ENCODE measurements at regions not wholly inside any gene's neighbourhood (a gene's known extent, or its start where the extent isn't known, plus 50 kb on each side); places are given as distances from the start of the nearest gene placed in this dataset.

GRCh38 chr17:17398188-17398942 lies 78.4 kb upstream of the MED9 start:
- TF ChIP-seq SUZ12 (IDR thresholded peaks at IDR 0.05; ENCODE audit: extremely low read depth, insufficient read depth, insufficient read length) (no peak), YY1 (IDR thresholded peaks at IDR 0.05; ENCODE audit: insufficient read depth, insufficient read length) (no peak)
- Histone ChIP-seq H3K4me3 (ENCODE audit: insufficient read length, low read depth) (no peak overlapping the region), H3K9me3 (ENCODE audit: insufficient read depth, low read length) (peaks cover 8% of the 10 kb centered on the region; the same call in 1 of the 2 replicates), H3K9ac (ENCODE audit: insufficient read length, low read depth) (no peak overlapping the region), H3K36me3 (ENCODE audit: insufficient read depth, insufficient read length, low read length) (no peaks in the 10 kb centered on the region), H3K4me1 (ENCODE audit: insufficient read depth, insufficient read length) (peaks cover 5% of the 10 kb centered on the region), H3K27me3 (ENCODE audit: insufficient read depth, insufficient read length) (no peaks in the 10 kb centered on the region)
- DNase-seq (ENCODE audit: low read depth, low spot score), result no peak

- no peak for DNase-seq (ENCODE audit: low read depth, low spot score)
- peaks cover 5% of the 10 kb centered on the region for H3K4me1 ChIP-seq (ENCODE audit: insufficient read depth, insufficient read length)
- H3K36me3 ChIP-seq (ENCODE audit: insufficient read depth, insufficient read length, low read length), result no peaks in the 10 kb centered on the region
- no peak overlapping the region for H3K9ac ChIP-seq (ENCODE audit: insufficient read length, low read depth)
- H3K27me3 ChIP-seq (ENCODE audit: insufficient read depth, insufficient read length), result no peaks in the 10 kb centered on the region
- H3K4me3 ChIP-seq (ENCODE audit: insufficient read length, low read depth), result no peak overlapping the region
- TF ChIP-seq YY1 (IDR thresholded peaks at IDR 0.05; ENCODE audit: insufficient read depth, insufficient read length) (no peak), ZNF274 (IDR thresholded peaks at IDR 0.05; ENCODE audit: low read depth, low read length) (no peak), SUZ12 (IDR thresholded peaks at IDR 0.05; ENCODE audit: extremely low read depth, insufficient read depth, insufficient read length) (no peak)
- H3K9me3 ChIP-seq (ENCODE audit: insufficient read depth, low read length), result peaks cover 8% of the 10 kb centered on the region; the same call in 1 of the 2 replicates
These were observed 77.6 kb upstream of the MED9 start for GRCh38 chr17:17398943-17399926.

DNA sequence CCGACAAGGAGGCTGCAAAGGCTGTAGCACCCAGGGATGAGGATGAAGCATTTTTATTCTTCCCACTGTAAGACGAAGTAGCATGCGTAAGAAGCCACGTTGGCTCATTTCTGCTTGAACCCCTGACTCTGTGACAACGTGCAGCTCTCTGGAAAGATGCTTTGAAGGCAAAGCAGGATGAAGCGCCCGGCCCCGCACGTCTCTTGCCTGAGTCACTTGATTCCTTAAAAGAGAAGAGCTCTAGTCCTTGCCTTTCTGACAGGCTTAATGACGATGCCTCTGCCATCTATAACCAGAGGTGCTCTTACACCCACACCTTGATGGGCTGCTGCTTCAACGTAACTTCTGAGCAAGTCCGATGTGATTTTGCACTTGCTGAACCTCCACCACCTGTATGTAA lies 76.7 kb upstream of the MED9 start:
- TF ChIP-seq ZNF274 (IDR thresholded peaks at IDR 0.05; ENCODE audit: low read depth, low read length) (no peak), YY1 (IDR thresholded peaks at IDR 0.05; ENCODE audit: insufficient read depth, insufficient read length) (no peak), SUZ12 (IDR thresholded peaks at IDR 0.05; ENCODE audit: extremely low read depth, insufficient read depth, insufficient read length) (no peak)
- Histone ChIP-seq H3K36me3 (ENCODE audit: insufficient read depth, insufficient read length, low read length) (no peaks in the 10 kb centered on the region), H3K27me3 (ENCODE audit: insufficient read depth, insufficient read length) (no peaks in the 10 kb centered on the region), H3K9ac (ENCODE audit: insufficient read length, low read depth) (no peak overlapping the region), H3K4me3 (ENCODE audit: insufficient read length, low read depth) (no peak overlapping the region), H3K9me3 (ENCODE audit: insufficient read depth, low read length) (peaks cover 8% of the 10 kb centered on the region; the same call in 1 of the 2 replicates), H3K4me1 (ENCODE audit: insufficient read depth, insufficient read length) (peaks cover 5% of the 10 kb centered on the region)
- no peak for DNase-seq (ENCODE audit: low read depth, low spot score)

GRCh38 chr17:17400566-17401184 lies 76.1 kb upstream of the MED9 start:
- no peaks in the 10 kb centered on the region for H3K27me3 ChIP-seq (ENCODE audit: insufficient read depth, insufficient read length)
- H3K4me3 ChIP-seq (ENCODE audit: insufficient read length, low read depth), result no peak overlapping the region
- no peaks in the 10 kb centered on the region for H3K36me3 ChIP-seq (ENCODE audit: insufficient read depth, insufficient read length, low read length)
- H3K9ac ChIP-seq (ENCODE audit: insufficient read length, low read depth), result no peak overlapping the region
- H3K9me3 ChIP-seq (ENCODE audit: insufficient read depth, low read length), result peaks cover 8% of the 10 kb centered on the region; the same call in 1 of the 2 replicates
- no peak for TF ChIP-seq ZNF274 (IDR thresholded peaks at IDR 0.05; ENCODE audit: low read depth, low read length)
- TF ChIP-seq SUZ12 (IDR thresholded peaks at IDR 0.05; ENCODE audit: extremely low read depth, insufficient read depth, insufficient read length), result no peak
- no peak for TF ChIP-seq YY1 (IDR thresholded peaks at IDR 0.05; ENCODE audit: insufficient read depth, insufficient read length)
- DNase-seq (ENCODE audit: low read depth, low spot score), result no peak
- peaks cover 5% of the 10 kb centered on the region for H3K4me1 ChIP-seq (ENCODE audit: insufficient read depth, insufficient read length)

- Histone ChIP-seq H3K36me3 (ENCODE audit: insufficient read depth, insufficient read length, low read length) (no peaks in the 10 kb centered on the region), H3K9me3 (ENCODE audit: insufficient read depth, low read length) (peaks cover 2% of the 10 kb centered on the region; the same call in 1 of the 2 replicates), H3K4me3 (ENCODE audit: insufficient read length, low read depth) (no peak overlapping the region), H3K27me3 (ENCODE audit: insufficient read depth, insufficient read length) (no peaks in the 10 kb centered on the region), H3K4me1 (ENCODE audit: insufficient read depth, insufficient read length) (peaks cover 5% of the 10 kb centered on the region), H3K9ac (ENCODE audit: insufficient read length, low read depth) (no peak overlapping the region)
- no peak for DNase-seq (ENCODE audit: low read depth, low spot score)
- TF ChIP-seq SUZ12 (IDR thresholded peaks at IDR 0.05; ENCODE audit: extremely low read depth, insufficient read depth, insufficient read length) (no peak), ZNF274 (IDR thresholded peaks at IDR 0.05; ENCODE audit: low read depth, low read length) (no peak)
These were observed 75.5 kb upstream of the MED9 start for GRCh38 chr17:17401271-17401781.

DNA sequence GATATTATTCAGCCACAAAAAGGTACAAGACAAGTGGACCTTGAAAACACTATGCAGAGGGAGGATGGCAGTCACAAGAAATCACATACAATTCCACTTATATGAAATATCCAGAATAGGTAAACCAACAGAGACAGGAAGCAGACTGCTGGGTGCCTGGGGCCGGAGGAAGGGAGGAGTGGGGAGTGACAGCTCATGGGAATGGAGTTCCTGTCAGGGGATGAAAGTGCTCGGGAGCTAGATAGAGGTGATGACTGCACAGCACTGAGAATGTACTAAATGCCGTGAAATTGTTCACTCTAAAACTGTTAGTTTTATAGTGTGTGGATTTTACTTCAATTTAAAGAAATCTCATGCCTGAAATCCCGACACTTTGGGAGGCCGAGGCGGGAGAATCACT lies 74.2 kb upstream of the MED9 start:
- TF ChIP-seq ZNF274 (IDR thresholded peaks at IDR 0.05; ENCODE audit: low read depth, low read length) (no peak), SUZ12 (IDR thresholded peaks at IDR 0.05; ENCODE audit: extremely low read depth, insufficient read depth, insufficient read length) (no peak), YY1 (IDR thresholded peaks at IDR 0.05; ENCODE audit: insufficient read depth, insufficient read length) (no peak)
- Histone ChIP-seq H3K4me1 (ENCODE audit: insufficient read depth, insufficient read length) (peaks cover 5% of the 10 kb centered on the region), H3K27me3 (ENCODE audit: insufficient read depth, insufficient read length) (no peaks in the 10 kb centered on the region), H3K9ac (ENCODE audit: insufficient read length, low read depth) (no peak overlapping the region), H3K36me3 (ENCODE audit: insufficient read depth, insufficient read length, low read length) (no peaks in the 10 kb centered on the region), H3K4me3 (ENCODE audit: insufficient read length, low read depth) (no peak overlapping the region), H3K9me3 (ENCODE audit: insufficient read depth, low read length) (no peaks in the 10 kb centered on the region)
- DNase-seq (ENCODE audit: low read depth, low spot score), result no peak
